Kidney (tissue), 13 donors: ENCODE measurements at regions not wholly inside any gene's neighbourhood (a gene's known extent, or its start where the extent isn't known, plus 50 kb on each side); places are given as distances from the start of the nearest gene placed in this dataset.

Source experiments
- DNase-seq, 5 donors: peaks; one replicate each; pipeline ENCODE4 v3.0.0-alpha.2; 2013 to 2020
- FAIRE-seq: peaks from 2 replicates; lab custom pipeline; 2012; peaks lifted over from hg19 to GRCh38; lab: Jason Lieb, UNC
- H3K27ac ChIP-seq, 2 donors: one replicate each; pipeline ENCODE4 v1.7.0; 2013; ENCODE audit warnings: low read depth in 2 of 2, low read length in 2 of 2, inconsistent platforms in 1 of 2
- H3K27me3 ChIP-seq: one replicate; pipeline ENCODE4 v1.7.1; 2013; ENCODE audit warnings: low read length, inconsistent platforms; ENCODE audit not compliant: control insufficient read depth, insufficient read depth
- H3K36me3 ChIP-seq, 3 donors: one replicate each; pipeline versions ENCODE4 v1.7.0 to v1.7.1; 2013; ENCODE audit warnings: low read length in 3 of 3, control low read depth in 1 of 3, inconsistent platforms in 1 of 3; ENCODE audit not compliant: insufficient read depth in 3 of 3, control insufficient read depth in 2 of 3
- H3K4me1 ChIP-seq, 3 donors: one replicate each; pipeline versions ENCODE4 v1.7.0 to v1.7.1; 2013; ENCODE audit warnings: low read length in 3 of 3, inconsistent platforms in 1 of 3, low read depth in 1 of 3; ENCODE audit not compliant: control insufficient read depth in 2 of 3, insufficient read depth in 2 of 3
- H3K4me3 ChIP-seq, 3 donors: one replicate each; pipeline versions ENCODE4 v1.7.0 to v1.8.1; 2013; ENCODE audit warnings: low read length in 3 of 3, control low read depth in 1 of 3, inconsistent platforms in 1 of 3
- H3K9ac ChIP-seq, 3 donors: one replicate each; pipeline versions ENCODE4 v1.7.0 to v1.7.1; 2013; ENCODE audit warnings: low read length in 3 of 3, control low read depth in 1 of 3, inconsistent platforms in 1 of 3
- H3K9me3 ChIP-seq, 3 donors: one replicate each; pipeline versions ENCODE4 v1.7.0 to v1.7.1; 2013; ENCODE audit warnings: low read length in 3 of 3, control low read depth in 1 of 3, inconsistent platforms in 1 of 3; ENCODE audit not compliant: control insufficient read depth in 2 of 3, insufficient read depth in 1 of 3
- CTCF ChIP-seq: IDR thresholded peaks from 3 replicates; pipeline ENCODE4 v1.5.1; 2012; ENCODE audit warnings: mild to moderate bottlenecking, moderate library complexity, borderline replicate concordance; ENCODE audit not compliant: insufficient read depth; ENCODE audit errors: extremely low read depth
- intact Hi-C: fragments of 100-400 bp; cut with DNase I; formaldehyde crosslinking; loops from one replicate; pipeline ENCODE4 v1.11.1; 2022
- donor health status: control.
- donor health status: control.
- donor health status: control.
- donor health status: control.
- donor health status: control.
- donor health status: DM: yes; HTN: yes; CAD: no.
- donor health status: Normal renal cell carcinoma (clear cell type).

GRCh38 chr12:47387994-47388393, 308.2 kb upstream of the AMIGO2 start:
- H3K4me1 ChIP-seq: peaks cover 0 to 4% (median 0%) of the 10 kb centered on the region in 3 donors
- no peak overlapping the region for H3K27ac ChIP-seq
- H3K9ac ChIP-seq: no peak overlapping the region
- H3K36me3 ChIP-seq: no peaks in the 10 kb centered on the region
- H3K27me3 ChIP-seq: no peaks in the 10 kb centered on the region
- H3K4me3 ChIP-seq: no peak overlapping the region
- intact Hi-C loops: no loop called here
- no peaks in the 10 kb centered on the region for H3K9me3 ChIP-seq
- no peak for TF ChIP-seq CTCF
- FAIRE-seq (no peak), DNase-seq (no peak)

- FAIRE-seq (no peak), DNase-seq (no peak)
- intact Hi-C loops: no loop called here
- H3K27me3 ChIP-seq: no peaks in the 10 kb centered on the region
- no peak overlapping the region for H3K9ac ChIP-seq
- no peaks in the 10 kb centered on the region for H3K36me3 ChIP-seq
- no peak for TF ChIP-seq CTCF
- no peak overlapping the region for H3K4me3 ChIP-seq
- no peaks in the 10 kb centered on the region for H3K9me3 ChIP-seq
- peaks cover 0 to 4% (median 0%) of the 10 kb centered on the region in 3 donors for H3K4me1 ChIP-seq
- no peak overlapping the region for H3K27ac ChIP-seq
Measured at GRCh38 chr12:47385653-47386052, 305.9 kb upstream of the AMIGO2 start.

GRCh38 chr12:47383942-47384341, 304.2 kb upstream of the AMIGO2 start:
- TF ChIP-seq CTCF: no peak
- intact Hi-C loops: no loop called here
- Histone ChIP-seq H3K27me3 (no peaks in the 10 kb centered on the region), H3K4me1 (peaks cover 0 to 4% (median 0%) of the 10 kb centered on the region in 3 donors), H3K9me3 (no peaks in the 10 kb centered on the region), H3K36me3 (no peaks in the 10 kb centered on the region), H3K9ac (no peak overlapping the region), H3K27ac (no peak overlapping the region), H3K4me3 (no peak overlapping the region)
- no peak for DNase-seq
- no peak for FAIRE-seq

- intact Hi-C loops: no loop called here
- no peak overlapping the region for H3K27ac ChIP-seq
- DNase-seq: no peak
- no peak for TF ChIP-seq CTCF
- H3K9ac ChIP-seq: no peak overlapping the region
- H3K36me3 ChIP-seq: no peaks in the 10 kb centered on the region
- no peak for FAIRE-seq
- peaks cover 0 to 4% (median 0%) of the 10 kb centered on the region in 3 donors for H3K4me1 ChIP-seq
- no peaks in the 10 kb centered on the region for H3K9me3 ChIP-seq
- no peak overlapping the region for H3K4me3 ChIP-seq
- no peaks in the 10 kb centered on the region for H3K27me3 ChIP-seq
Measured at GRCh38 chr12:47382305-47382704, 302.5 kb upstream of the AMIGO2 start.
